Astrocyte (in vitro differentiated cells and primary cell): ENCODE measurements at regions not wholly inside any gene's neighbourhood (a gene's known extent, or its start where the extent isn't known, plus 50 kb on each side); places are given as distances from the start of the nearest gene placed in this dataset.

Experiments
- DNase-seq: peaks from one replicate; pipeline ENCODE4 v3.0.0-alpha.2; 2010; ENCODE audit warnings: low read depth
- FAIRE-seq: peaks from 2 replicates; lab custom pipeline; 2011; peaks lifted over from hg19 to GRCh38; lab: Jason Lieb, UNC
- H2AFZ ChIP-seq: 2 replicates; pipeline ENCODE4 v1.6.0; 2012; ENCODE audit warnings: low read depth, low read length, inconsistent platforms
- H3K27ac ChIP-seq: 2 replicates; pipeline ENCODE4 v1.5.1; 2011; ENCODE audit warnings: low read depth, low read length, inconsistent platforms
- H3K27me3 ChIP-seq: 2 replicates; pipeline ENCODE4 v1.6.0; 2011; ENCODE audit warnings: low read length, inconsistent platforms; ENCODE audit not compliant: insufficient read depth
- H3K36me3 ChIP-seq: 2 replicates; pipeline ENCODE4 v1.5.1; 2011; ENCODE audit warnings: low read length, inconsistent platforms; ENCODE audit not compliant: insufficient read depth
- H3K4me1 ChIP-seq: 2 replicates; pipeline ENCODE4 v1.5.1; 2011; ENCODE audit warnings: low read length, inconsistent platforms; ENCODE audit not compliant: insufficient read depth
- H3K4me2 ChIP-seq: 2 replicates; pipeline ENCODE4 v1.6.0; 2012; ENCODE audit warnings: low read length, inconsistent platforms
- H3K4me3 ChIP-seq: 2 replicates; pipeline ENCODE4 v1.5.1; 2011; ENCODE audit warnings: low read depth, mild to moderate bottlenecking, low read length, inconsistent platforms; ENCODE audit not compliant: insufficient read depth
- H3K79me2 ChIP-seq: 2 replicates; pipeline ENCODE4 v1.6.0; 2012; ENCODE audit warnings: mild to moderate bottlenecking, low read length, inconsistent platforms; ENCODE audit not compliant: insufficient read depth
- H3K9ac ChIP-seq: 2 replicates; pipeline ENCODE4 v1.6.0; 2012; ENCODE audit warnings: mild to moderate bottlenecking, low read length, inconsistent platforms
- H3K9me3 ChIP-seq: 2 replicates; pipeline ENCODE4 v1.5.1; 2012; ENCODE audit warnings: low read depth, mild to moderate bottlenecking, low read length, inconsistent platforms; ENCODE audit not compliant: insufficient read depth
- H4K20me1 ChIP-seq: 2 replicates; pipeline ENCODE4 v1.6.0; 2012; ENCODE audit warnings: low read length, inconsistent platforms; ENCODE audit not compliant: insufficient read depth
- H3K27ac Mint-ChIP-seq: one replicate; pipeline ENCODE4 v1.8.0; 2021; ENCODE audit warnings: mild to moderate bottlenecking, mixed read lengths; ENCODE audit not compliant: unreplicated experiment
- H3K27me3 Mint-ChIP-seq: one replicate; pipeline ENCODE4 v1.8.0; 2021; ENCODE audit warnings: low read depth, mixed read lengths; ENCODE audit not compliant: unreplicated experiment
- H3K36me3 Mint-ChIP-seq: one replicate; pipeline ENCODE4 v1.8.0; 2021; ENCODE audit warnings: low read depth, mixed read lengths; ENCODE audit not compliant: unreplicated experiment
- H3K4me1 Mint-ChIP-seq: one replicate; pipeline ENCODE4 v1.8.0; 2021; ENCODE audit warnings: low read depth, mixed read lengths; ENCODE audit not compliant: unreplicated experiment
- H3K4me3 Mint-ChIP-seq: one replicate; pipeline ENCODE4 v1.8.0; 2021; ENCODE audit warnings: mild to moderate bottlenecking, moderate library complexity, mixed read lengths; ENCODE audit not compliant: unreplicated experiment
- H3K9me3 Mint-ChIP-seq: one replicate; pipeline ENCODE4 v1.8.0; 2021; ENCODE audit warnings: mild to moderate bottlenecking, mixed read lengths; ENCODE audit not compliant: unreplicated experiment
- CTCF ChIP-seq: IDR thresholded peaks from 2 replicates; pipeline ENCODE4 v1.5.1; 2011; ENCODE audit warnings: low read depth, mild to moderate bottlenecking, inconsistent platforms, low read length, moderate library complexity; ENCODE audit not compliant: insufficient read depth
- EZH2 ChIP-seq: IDR thresholded peaks from 2 replicates; pipeline ENCODE4 v1.6.1; 2012; ENCODE audit warnings: mild to moderate bottlenecking, low read length, inconsistent platforms; ENCODE audit not compliant: insufficient read depth

- Mint-ChIP-seq H3K9me3 (peaks cover 1% of the 10 kb centered on the region), H3K4me1 (peaks cover 10% of the 10 kb centered on the region)
Measured at GRCh38 chr1:47650205-47650604, 212.4 kb downstream of the FOXD2 start.

GRCh38 chr1:47650611-47651010, 212.8 kb downstream of the FOXD2 start:
- Mint-ChIP-seq H3K27me3 (peaks cover 29% of the 10 kb centered on the region), H3K9me3 (peaks cover 1% of the 10 kb centered on the region), H3K4me3 (no peak overlapping the region), H3K36me3 (no peaks in the 10 kb centered on the region), H3K27ac (no peak overlapping the region), H3K4me1 (peaks cover 10% of the 10 kb centered on the region)
- DNase-seq (no peak), FAIRE-seq (no peak)
- Histone ChIP-seq H3K36me3 (no peaks in the 10 kb centered on the region), H3K4me2 (peak overlapping the region; percentile 12), H2AFZ (no peak overlapping the region), H3K4me1 (peaks cover 13% of the 10 kb centered on the region), H3K27me3 (peaks cover 9% of the 10 kb centered on the region), H3K9ac (no peak overlapping the region), H3K4me3 (no peak overlapping the region), H3K9me3 (no peaks in the 10 kb centered on the region), H4K20me1 (no peaks in the 10 kb centered on the region), H3K27ac (peak overlapping the region; percentile 45), H3K79me2 (no peaks in the 10 kb centered on the region)
- TF ChIP-seq CTCF (no peak), EZH2 (no peak)

More at GRCh38 chr1:47650205-47650604, 212.4 kb downstream of the FOXD2 start:
- DNase-seq: peak; percentile 93
- no peaks in the 10 kb centered on the region for H3K79me2 ChIP-seq
- TF ChIP-seq CTCF: no peak
- no peak for TF ChIP-seq EZH2
- no peaks in the 10 kb centered on the region for H3K36me3 ChIP-seq
- no peaks in the 10 kb centered on the region for H3K36me3 Mint-ChIP-seq
- no peak overlapping the region for H3K27ac Mint-ChIP-seq
- H3K27me3 ChIP-seq: peaks cover 9% of the 10 kb centered on the region
- no peak overlapping the region for H3K4me3 Mint-ChIP-seq
- FAIRE-seq: no peak
- H3K9ac ChIP-seq: no peak overlapping the region
- peak overlapping the region; percentile 45 for H3K27ac ChIP-seq
- no peak overlapping the region for H2AFZ ChIP-seq
- H4K20me1 ChIP-seq: no peaks in the 10 kb centered on the region
- H3K4me3 ChIP-seq: no peak overlapping the region
- H3K4me2 ChIP-seq: peak overlapping the region; percentile 12
- peaks cover 30% of the 10 kb centered on the region for H3K27me3 Mint-ChIP-seq
- peaks cover 13% of the 10 kb centered on the region for H3K4me1 ChIP-seq
- no peaks in the 10 kb centered on the region for H3K9me3 ChIP-seq

- no peak for FAIRE-seq
- no peaks in the 10 kb centered on the region for H4K20me1 ChIP-seq
- H3K9ac ChIP-seq: no peak overlapping the region
- no peak overlapping the region for H3K4me3 Mint-ChIP-seq
- H3K27me3 Mint-ChIP-seq: peaks cover 28% of the 10 kb centered on the region
- no peak overlapping the region for H3K4me2 ChIP-seq
- DNase-seq: no peak
- H3K4me3 ChIP-seq: no peak overlapping the region
- no peaks in the 10 kb centered on the region for H3K36me3 Mint-ChIP-seq
- no peak overlapping the region for H3K27ac Mint-ChIP-seq
- H3K9me3 Mint-ChIP-seq: peaks cover 1% of the 10 kb centered on the region
- no peak for TF ChIP-seq CTCF
- no peak for TF ChIP-seq EZH2
- no peaks in the 10 kb centered on the region for H3K36me3 ChIP-seq
- no peak overlapping the region for H2AFZ ChIP-seq
- peaks cover 4% of the 10 kb centered on the region for H3K27me3 ChIP-seq
- peaks cover 15% of the 10 kb centered on the region for H3K4me1 ChIP-seq
- H3K27ac ChIP-seq: no peak overlapping the region
- no peaks in the 10 kb centered on the region for H3K9me3 ChIP-seq
- H3K4me1 Mint-ChIP-seq: peaks cover 10% of the 10 kb centered on the region
- no peaks in the 10 kb centered on the region for H3K79me2 ChIP-seq
Measured at GRCh38 chr1:47651311-47652089, 213.7 kb downstream of the FOXD2 start.
